HS-5 (cell line): ENCODE measurements at regions not wholly inside any gene's neighbourhood (a gene's known extent, or its start where the extent isn't known, plus 50 kb on each side); places are given as distances from the start of the nearest gene placed in this dataset.
A peak's percentile ranks its signal among the peaks of the same experiment; 100 is the strongest.

Source experiments
- DNase-seq: peaks from one replicate; pipeline ENCODE4 v3.0.0-alpha.2; 2012; ENCODE audit warnings: low read depth

DNA sequence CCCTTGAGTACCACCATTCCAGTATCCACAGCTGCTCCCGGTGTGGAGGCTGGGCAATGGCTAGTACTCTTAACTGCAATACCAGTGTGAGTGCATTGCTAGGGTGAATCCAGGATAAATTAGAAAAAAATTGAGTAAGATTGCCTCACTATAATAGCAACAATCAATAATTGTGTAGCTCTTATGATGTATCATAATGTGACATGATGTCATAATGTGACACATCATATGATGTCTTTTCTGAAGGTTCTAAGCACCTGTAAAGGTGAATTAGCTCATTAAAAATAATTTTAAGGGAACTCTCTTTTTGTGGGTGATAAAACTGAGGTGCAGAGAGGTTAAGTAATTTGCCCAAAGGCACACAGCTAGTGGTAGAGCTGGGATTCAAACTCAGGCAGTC lies 424.4 kb downstream of the HLX start:
- no peak for DNase-seq

DNA sequence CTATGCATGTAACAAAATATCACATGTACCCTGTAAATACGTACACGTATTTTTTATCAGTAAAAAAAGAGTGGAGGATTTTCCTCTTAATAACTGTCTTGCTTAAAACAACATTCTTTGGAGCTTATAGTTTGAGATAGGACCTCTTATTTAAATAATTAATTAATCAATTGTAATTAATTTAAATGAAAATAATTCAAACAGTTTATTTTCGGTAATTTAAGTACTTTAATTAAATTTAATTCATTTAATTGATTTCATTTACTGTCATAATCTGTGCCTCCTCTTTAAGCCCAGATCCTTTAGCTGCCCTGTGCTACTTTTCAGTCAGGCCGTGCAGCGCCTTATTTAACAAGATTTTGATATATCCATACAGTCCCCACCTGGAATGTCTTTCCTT lies 427.0 kb downstream of the HLX start:
- no peak for DNase-seq

DNA sequence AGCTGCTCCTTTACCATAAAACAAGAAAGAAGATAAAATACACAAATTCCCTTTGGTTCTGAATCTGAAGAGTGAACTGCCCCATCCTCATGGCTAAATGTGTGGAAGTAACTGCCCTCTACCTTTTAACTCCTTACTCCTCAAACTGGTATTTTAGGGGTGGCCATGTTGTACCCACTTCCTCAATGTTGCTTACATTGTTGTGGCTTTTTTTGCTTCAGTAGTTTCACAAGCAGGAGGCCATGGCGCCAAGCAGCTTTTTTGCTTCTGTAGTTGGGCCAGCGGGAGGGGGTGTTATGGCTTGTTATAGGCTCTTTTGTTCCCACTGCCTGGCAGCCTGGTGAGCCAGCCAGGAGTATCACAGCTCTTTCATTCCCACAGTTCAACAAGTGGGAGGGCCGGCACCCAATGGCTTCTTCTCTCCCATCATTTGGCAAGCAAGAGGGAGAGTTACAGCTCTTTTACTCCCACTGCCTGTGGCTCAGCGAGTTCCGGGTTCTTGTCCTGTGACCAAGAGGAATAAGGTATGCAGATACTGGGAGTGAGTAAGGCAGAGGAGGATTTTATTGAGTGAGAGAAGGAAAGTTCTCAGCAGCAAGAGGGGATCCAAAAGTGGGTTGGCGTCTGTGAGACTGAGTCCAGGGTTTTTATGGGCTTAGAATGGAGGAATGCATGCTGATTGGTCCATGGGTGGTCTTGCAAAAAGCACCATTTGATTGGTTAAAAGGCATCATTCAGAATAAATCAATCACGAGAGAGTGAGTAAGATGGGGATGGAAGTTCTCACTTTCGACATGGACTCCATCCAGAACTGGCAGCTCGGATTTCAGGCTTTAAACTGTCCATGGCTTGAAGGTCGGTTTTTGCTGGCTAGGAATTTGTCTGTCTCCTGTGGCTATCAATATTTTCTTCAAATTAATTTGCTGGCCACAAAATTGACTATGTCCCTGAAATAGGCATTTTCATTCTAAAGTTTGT lies 429.6 kb downstream of the HLX start:
- no peak for DNase-seq

DNA sequence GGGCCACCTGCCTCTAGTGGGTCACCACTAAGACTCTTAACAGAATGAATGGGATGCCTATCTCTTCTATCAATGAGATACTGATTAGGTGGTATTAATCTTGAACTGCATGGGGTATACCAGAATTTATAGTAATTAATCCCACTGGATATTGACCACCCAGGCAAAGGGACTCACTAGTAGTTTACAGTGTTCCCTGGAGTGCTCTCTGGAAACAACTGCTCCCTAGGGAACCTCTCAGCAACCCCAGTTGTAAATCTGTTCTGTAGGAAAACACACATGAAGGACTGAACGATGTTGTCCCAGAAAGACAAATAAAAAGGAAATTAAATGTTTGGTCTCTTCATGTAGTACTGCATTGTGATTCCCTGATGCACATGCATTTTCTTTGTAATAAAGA lies 430.5 kb downstream of the HLX start:
- DNase-seq, result no peak

DNA sequence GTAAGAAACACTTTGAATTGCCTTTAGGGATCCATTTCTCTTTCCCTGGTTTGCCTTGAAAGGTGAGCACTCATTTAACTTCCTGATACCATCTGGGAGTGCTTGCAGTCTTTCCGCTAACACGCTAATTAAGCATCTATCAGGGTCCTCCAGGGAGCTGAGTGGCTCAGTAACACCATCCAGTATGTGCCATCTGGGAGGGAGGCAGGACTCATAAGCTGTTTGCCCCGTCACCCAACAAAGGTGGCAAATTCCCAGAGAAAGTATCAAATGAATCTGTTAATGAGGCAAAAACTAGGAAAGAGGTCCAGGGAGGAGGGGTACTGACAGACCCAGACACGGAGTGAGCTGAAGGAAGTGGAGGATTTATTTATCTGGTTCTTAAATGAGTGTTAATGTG lies 430.9 kb downstream of the HLX start:
- DNase-seq, result no peak

DNA sequence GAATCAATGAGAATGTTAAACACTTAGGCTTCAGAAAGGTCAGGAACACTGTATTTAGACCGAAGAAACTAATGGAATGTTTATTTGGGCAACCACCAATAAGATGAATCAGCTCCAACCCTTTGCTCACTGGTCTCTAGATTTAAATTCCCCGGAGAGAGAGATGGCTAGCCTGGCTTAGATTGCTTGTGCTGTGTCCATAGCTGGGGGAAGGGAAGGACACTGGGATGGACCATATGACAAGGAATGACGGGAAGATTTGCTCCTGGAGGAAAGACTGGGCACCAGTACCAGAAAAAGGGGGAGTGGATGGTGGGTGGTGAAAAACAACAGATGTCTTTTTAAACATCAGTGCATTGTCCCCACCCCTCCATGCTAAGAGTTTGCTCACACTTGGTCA lies 426.6 kb downstream of the DUSP10 start:
- peak; percentile 44 for DNase-seq

DNA sequence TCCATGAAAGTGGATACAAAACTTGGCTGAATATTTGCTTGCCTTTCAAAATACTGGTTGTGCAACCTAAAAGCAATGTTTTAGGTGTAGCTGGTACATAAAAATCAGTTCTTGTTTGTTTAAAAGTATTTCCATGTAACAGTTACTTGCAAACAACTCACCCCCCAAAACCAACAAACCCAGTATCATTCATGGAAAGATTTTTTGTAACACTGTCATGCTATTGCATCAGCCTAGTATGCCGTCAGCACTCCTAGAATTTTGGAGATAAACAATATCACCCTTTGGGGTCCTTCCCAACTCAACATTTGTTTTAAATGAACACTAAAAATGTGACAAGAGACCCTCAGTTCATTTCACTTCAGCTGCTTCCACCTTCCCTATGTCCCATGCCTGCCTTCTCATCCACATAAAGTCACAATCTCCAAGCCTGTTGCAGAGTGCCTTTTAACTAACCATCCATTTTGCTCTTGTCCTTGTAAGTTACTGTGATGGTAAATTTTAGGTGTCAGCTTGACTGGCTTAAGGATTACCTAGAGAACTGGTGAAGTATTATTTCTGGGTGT lies 425.3 kb downstream of the DUSP10 start:
- DNase-seq, result no peak

DNA sequence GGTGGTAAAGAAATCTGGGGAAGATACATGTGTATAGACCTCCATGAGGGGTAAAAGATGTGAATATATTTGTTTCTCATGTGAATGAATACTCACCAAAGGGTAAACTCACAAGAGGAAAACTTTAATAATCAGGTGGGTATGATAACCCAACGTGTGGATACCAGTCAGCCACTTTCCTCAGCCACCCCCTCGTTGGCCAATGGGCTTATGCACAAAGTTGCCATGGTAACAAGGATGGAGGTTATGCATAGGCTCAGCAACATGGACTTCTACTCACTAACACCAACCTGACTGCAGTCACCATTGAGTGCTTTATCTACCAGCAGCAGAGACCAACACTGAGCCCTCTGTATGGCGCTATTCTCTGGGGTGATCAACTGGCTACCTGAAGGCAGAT lies 424.4 kb downstream of the DUSP10 start:
- DNase-seq, result no peak

DNA sequence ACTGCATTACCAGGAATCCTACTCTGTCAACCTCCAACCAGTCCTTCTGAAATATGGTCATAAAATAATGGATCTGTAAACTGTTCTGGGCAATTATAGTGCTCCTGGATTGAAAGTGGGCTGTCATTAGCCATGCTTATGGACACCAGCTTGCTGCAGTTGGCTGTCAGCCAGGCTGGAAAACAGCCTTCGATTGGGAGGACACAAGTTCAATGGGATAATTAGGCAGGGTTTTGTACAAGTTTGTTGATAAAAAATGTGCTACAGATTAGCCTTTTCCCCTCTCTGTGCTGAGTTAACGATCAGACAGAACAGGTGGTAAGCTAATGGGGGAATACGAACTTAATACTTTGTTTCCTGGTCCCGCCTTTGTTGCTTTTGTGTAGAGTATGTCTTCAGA lies 413.9 kb downstream of the DUSP10 start:
- no peak for DNase-seq

DNA sequence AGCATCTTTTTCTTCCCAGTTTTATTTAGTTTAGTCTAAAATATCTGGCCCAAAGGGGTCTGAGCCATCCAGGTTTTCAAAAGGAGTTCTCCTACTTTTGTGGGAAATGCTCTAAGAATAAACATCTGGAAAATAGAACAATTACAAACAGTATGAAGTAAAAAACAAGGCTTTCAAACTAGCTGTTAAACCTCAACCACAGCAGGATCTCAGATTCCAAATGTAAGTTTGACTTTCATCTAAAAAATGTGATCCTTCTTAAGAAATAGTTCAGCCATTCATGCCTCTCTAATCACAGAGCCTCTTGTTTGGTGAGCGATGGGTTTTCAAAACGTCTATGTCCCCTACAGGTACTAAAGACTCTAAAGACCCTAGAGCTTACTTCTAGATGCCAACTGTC lies 413.5 kb downstream of the DUSP10 start:
- no peak for DNase-seq

DNA sequence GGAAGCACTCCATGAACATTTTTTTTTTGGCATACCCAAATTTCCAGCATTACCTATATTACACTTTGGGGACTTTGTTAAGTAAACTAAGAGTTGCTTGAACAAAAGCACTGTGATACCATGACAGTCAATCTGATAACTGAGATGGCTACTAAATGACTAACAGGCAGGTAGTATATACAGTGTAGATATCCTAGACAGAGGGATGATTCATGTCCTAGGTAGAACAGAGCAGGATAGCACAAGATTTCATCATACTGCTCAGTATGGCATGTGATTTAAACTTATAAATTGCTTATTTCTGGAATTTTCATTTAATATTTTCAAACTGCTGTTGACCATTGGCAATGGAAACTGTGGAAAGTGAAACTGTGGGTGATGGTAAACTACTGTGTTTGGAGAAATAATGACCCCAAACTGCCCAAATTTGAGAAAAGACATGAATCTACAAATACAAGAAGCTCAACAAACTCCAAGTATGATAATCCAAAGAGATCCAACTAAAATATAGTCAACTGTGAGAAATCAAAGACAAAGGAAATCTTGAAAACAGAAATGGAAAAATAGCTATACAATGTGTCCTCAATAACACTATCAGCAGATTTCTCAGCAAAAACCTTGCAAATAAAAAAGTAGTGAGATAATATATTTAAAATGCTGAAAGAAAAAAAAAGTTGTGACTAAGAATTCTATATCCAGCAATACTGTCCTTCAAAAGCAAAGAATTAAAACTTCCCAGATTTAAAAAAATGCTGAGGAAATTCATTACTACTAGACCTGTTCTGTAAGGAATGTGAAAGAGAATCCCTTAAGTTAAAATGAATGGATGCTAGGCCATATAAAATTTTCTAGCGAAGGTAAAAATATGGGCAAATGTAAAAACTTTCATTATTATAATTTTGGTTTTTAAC lies 410.4 kb downstream of the DUSP10 start:
- DNase-seq, result no peak

DNA sequence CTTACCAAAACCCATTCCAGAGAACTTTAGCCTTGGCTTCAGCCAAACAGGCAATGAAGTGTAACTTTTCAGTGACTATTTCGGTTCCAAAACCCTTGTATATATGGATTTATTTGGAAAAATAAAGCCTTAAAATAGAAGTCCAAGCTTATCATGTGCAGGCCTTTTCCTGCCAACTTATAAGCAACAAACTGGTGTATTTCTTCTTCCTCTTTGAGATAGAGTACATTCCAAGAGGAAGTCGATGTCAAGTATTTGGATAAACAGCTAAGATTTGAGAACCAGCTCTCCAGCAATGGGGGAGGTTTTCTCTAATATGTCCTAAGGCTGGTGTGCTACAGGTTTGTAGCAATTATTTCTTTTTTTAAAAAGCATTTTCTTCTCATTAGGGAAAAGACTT lies 407.8 kb downstream of the DUSP10 start:
- DNase-seq, result no peak

DNA sequence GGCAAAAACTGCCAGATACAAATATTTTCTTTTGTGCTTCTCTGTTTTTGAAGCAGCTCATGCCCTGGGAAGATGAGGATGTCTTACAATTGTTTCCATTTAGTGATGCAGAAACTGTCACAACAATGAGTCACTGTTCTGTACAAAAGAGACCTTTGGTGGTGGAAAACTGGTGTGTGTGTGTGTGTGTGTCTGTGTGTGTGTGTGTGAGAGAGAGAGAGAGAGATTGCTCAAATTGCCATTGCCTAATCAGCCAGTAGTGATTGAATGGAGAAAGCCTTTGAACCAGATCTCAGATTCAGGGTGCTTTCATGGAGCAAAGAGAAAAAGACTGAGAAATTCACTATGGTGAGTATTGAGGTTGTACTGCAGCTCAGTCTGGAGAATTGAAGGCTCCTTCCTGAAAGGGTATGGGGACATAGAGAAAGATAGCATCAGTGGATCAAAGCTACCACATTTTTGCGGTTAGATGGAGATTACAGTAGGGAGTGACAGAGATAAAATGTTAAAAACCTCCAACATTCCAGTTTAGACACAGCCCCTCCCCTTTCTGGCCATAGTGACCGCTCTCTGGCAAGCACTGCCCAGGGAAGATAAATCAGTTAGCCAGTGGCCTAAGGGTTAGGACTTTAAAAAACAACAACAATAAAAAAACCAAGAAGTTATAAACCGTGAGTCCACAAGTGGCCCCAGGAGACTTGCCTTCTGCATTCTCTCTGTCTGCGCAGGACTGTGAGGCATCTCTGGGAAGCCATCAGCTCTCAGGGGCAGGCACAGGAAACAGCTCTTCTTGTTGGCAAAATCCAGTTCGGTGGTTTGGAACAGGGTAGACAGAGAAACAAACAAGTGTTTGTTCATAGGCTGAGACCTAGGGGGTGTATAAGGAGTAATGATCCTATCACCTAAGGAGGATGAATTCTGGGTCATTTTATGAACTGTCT lies 406.5 kb downstream of the DUSP10 start:
- DNase-seq, result peak; percentile 67

DNA sequence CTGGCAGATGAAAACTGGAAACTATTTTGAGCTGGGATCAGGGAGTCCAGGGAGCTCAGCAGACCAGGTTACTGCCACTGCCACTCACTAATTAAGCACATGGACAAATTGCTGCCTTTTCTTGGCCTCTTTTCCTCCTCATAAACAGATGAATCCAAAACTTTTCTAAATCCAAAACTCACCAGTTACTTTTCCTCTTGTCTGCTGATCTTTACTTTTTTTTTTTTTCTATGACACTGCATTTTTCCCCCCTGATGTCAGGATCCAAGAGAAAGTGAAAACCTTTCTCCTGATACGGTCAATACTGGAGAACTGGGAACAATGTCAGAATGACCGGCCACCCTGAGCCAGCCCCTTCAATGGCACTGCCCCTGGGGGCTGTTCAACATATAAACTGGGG lies 405.8 kb downstream of the DUSP10 start:
- no peak for DNase-seq

DNA sequence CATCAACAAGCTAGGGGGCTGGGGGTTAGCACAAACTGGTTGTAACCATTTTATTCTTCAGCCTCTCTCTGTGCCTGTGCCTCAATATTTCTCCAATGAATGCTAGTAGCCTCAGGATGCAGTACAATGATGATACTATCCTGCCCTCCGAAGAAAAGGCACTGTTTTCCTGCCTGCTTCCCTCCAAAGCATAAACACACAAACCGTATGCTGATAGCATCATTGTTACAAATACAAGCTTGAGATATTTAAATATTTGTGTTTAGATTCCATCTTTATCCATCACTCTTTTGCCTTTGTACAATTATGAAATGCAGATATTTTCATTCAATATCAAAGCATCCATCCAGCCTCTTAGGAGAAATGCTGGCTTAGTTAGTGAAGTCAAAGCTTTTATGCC lies 404.8 kb downstream of the DUSP10 start:
- DNase-seq, result no peak

DNA sequence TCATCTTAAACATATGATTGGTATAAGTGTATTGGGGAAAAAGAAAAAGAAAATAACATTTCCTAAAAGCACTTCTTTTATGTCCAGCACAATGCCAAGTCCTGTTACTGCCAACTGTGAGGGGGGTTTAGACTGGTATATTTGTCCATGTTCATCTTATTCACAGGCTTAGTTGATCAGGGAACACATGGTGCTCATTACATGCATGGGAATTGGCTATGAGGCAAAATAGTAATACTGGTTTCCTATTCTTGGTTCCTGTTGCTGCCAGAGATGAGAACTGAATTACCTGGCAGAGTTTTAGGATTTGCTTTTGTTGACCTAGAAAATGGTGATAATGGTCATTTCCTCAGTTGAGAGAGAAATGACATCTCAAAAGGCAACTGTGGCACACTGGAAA lies 398.8 kb downstream of the DUSP10 start:
- DNase-seq, result no peak

DNA sequence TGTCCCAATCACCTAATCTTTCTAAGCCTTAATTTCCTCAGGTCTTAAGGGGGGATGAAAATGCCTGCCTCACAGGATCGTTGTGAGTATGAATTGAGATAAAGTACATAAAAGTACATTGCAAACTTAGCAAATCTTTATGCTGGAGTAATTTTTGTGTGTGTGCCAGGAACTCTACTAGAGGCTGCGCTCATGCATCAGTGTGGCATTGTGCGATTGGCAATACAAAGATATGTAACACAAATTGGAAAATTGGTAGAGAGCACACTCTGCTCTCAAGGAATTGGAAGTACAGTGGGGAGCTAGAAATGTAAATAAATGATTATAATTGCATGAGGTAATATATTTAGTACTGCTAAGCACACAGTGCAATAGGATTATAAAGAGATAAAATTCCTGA lies 398.3 kb downstream of the DUSP10 start:
- no peak for DNase-seq

DNA sequence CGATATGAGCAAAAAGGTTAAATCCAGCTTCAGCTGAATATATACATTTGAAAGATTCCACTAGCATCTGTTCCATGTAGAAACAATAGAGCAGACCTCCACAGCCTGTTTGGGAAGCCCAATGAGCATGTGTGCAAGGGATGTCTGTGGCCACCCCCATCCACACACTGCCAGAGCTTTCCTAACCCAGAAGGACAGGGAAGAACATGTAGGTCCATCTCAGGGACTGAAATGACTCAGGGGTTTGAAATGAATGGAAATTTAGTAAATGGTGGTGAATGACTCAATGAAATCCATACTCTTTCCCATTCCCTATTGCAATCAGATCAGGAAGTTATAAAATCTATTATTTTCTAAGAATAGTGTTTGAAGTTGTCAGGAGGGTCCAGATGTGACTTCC lies 397.2 kb downstream of the DUSP10 start:
- DNase-seq, result peak; percentile 69

DNA sequence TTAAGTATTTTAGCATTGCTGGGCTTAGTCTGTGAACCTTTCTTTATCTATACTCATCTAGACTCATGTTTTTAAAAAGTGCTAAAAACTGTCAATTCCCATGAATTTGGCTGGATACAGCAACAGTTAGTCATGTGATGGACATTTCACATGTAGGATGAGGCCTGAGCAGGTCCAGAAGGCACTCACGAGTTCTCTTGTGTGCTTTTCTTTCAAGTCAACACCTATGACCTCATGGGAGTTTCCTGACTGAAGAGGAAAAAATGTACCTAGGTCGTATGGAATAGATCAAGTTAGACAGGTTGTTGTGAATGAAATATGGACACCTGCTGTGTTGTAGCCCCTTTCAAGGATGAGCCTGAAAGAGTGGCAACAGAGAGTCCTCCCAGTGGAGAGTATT lies 394.2 kb downstream of the DUSP10 start:
- DNase-seq, result no peak

DNA sequence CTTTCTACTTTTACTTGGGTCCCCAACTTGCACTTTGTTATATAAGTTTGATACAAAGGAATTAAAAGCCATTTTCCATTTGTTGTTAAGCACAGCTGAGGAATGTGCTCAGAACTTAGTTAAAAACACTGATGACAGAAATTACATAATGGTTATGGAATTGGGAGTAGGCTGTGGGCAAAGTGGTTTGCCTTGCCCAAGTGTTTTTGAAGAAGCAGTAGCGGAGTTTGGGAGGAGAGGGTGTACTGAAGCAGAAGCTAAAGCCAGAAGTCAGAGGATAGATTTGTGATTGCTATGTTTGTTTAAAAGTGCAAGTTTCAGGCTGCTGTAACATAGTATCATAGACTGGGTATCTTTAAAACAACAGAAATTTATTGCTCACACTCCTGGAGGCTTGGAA lies 391.8 kb downstream of the DUSP10 start:
- DNase-seq, result no peak

DNA sequence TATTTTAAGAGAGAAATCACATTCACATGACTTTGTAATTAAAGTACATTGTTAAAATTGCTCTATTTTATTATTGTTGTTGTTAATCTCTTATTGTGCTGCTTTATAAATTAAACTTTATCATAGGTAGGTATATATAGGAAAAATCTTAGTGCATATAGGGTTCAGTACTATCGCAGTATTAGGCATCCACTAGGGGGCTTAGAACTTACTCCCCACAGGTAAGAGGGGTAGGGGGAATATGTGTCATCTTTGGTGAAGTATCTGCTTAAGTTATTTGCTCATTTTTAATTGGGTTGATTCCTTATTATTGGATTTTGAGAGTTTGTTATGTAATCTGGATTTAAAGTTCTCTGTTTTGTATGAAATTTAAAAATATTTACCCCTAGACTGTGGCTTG lies 385.2 kb downstream of the DUSP10 start:
- DNase-seq, result no peak

DNA sequence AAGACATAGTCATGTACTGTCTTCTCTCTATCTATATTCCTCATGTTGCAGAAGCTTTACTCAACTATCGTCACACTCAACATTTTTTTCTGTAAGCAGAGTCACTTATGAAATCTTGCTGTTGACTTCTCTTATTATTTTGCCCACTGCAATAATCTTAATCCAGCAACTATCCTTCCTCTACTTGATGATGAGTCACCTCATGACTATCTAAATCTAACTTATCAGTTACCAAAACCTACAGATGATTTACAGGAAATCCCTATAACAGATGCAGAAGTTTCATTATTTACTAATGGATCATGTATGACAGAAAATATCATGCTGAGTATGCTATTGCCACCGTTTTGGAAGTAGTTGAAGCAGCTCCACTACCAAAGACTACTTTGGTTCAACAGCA lies 378.9 kb downstream of the DUSP10 start:
- no peak for DNase-seq
